Lung (tissue), 11 donors: ENCODE measurements at regions not wholly inside any gene's neighbourhood (a gene's known extent, or its start where the extent isn't known, plus 50 kb on each side); places are given as distances from the start of the nearest gene placed in this dataset.

Experiments used
- ATAC-seq: fragments of 200-7000 bp; cut with Tn5 transposase; one replicate; pipeline ENCODE4 v1.9.1; 2020; ENCODE audit warnings: moderate number of reproducible peaks; ENCODE audit not compliant: insufficient read depth, low FRiP score
- DNase-seq, 3 donors: peaks; one replicate each; pipeline ENCODE4 v3.0.0-alpha.2; 2013 to 2017
- H3K27ac ChIP-seq, 2 donors: one replicate each; pipeline ENCODE4 v1.5.1; 2013; ENCODE audit warnings: mild to moderate bottlenecking in 2 of 2, moderate library complexity in 2 of 2, control low read depth in 1 of 2, inconsistent platforms in 1 of 2, low read depth in 1 of 2, low read length in 1 of 2
- H3K27me3 ChIP-seq, 3 donors: one replicate each; pipeline ENCODE4 v1.5.1; 2013; ENCODE audit warnings: low read length in 2 of 3; ENCODE audit not compliant: control insufficient read depth in 3 of 3, insufficient read depth in 3 of 3
- H3K36me3 ChIP-seq, 4 donors: one replicate each; pipeline ENCODE4 v1.5.1; 2013; ENCODE audit warnings: low read length in 4 of 4, mild to moderate bottlenecking in 1 of 4, moderate library complexity in 1 of 4; ENCODE audit not compliant: control insufficient read depth in 4 of 4, insufficient read depth in 4 of 4
- H3K4me1 ChIP-seq, 5 donors: one replicate each; pipeline ENCODE4 v1.5.1; 2013; ENCODE audit warnings: low read length in 5 of 5, mild to moderate bottlenecking in 2 of 5, moderate library complexity in 1 of 5; ENCODE audit not compliant: control insufficient read depth in 5 of 5, insufficient read depth in 5 of 5
- H3K4me3 ChIP-seq: one replicate; pipeline ENCODE4 v1.5.1; 2013; ENCODE audit warnings: mild to moderate bottlenecking, control low read depth, moderate library complexity
- H3K9ac ChIP-seq, 2 donors: one replicate each; pipeline ENCODE4 v1.5.1; 2013; ENCODE audit warnings: low read length in 2 of 2, control low read depth in 1 of 2; ENCODE audit not compliant: insufficient read depth in 1 of 2
- H3K9me3 ChIP-seq, 4 donors: one replicate each; pipeline ENCODE4 v1.5.1; 2013; ENCODE audit warnings: low read length in 3 of 4, mild to moderate bottlenecking in 1 of 4, moderate library complexity in 1 of 4; ENCODE audit not compliant: control insufficient read depth in 4 of 4, insufficient read depth in 3 of 4
- WGBS, 2 donors: extraction: QIAGEN DNeasy Blood & Tissue Kit; methylation state at CpG; one replicate each; pipeline ENCODE4 v1.1.7; 2013; 5-methylcytosine and 5-hydroxymethylcytosine counted together
- TF ChIP-seq, protein P1 (sequence below): IDR thresholded peaks from 2 replicates; pipeline ENCODE4 v1.5.1; 2012; ENCODE audit warnings: mild to moderate bottlenecking; ENCODE audit errors: control extremely low read depth, extremely low read depth
- donor health status: control.
- donor health status: control.
- donor health status: Bipolar disorder and iron deficiency.
- donor health status: healthy.
- donor health status: DM: yes; HTN: yes; CAD: no.

DNA sequence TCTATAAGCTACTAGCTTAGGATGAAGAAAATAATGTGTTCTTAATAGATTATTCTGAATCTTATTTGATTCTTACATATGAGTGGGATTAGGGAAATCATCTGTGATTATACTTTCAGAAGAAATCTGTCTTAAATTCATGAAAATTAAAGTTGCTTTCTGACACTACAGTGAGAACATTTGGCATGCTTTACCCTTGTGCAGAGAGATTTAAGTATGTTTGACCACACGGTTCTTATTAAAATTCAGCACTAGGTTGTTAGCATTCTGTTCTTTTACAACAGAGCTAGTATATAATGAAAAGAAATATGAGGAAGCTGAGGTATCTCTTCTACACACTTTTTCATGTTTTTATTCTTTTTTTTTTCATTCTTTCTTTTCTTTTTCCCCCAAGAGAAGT is 2723.9 kb downstream of the PCDH9 start:
- WGBS, 2 donors: 84 to 85% methylated on average over 1 of the region's 1 CpG
- no peaks in the 10 kb centered on the region for H3K4me1 ChIP-seq
- no peak for ATAC-seq
- no peak for DNase-seq
- H3K27me3 ChIP-seq: no peaks in the 10 kb centered on the region
- no peaks in the 10 kb centered on the region for H3K36me3 ChIP-seq
- TF ChIP-seq, protein P1, sequence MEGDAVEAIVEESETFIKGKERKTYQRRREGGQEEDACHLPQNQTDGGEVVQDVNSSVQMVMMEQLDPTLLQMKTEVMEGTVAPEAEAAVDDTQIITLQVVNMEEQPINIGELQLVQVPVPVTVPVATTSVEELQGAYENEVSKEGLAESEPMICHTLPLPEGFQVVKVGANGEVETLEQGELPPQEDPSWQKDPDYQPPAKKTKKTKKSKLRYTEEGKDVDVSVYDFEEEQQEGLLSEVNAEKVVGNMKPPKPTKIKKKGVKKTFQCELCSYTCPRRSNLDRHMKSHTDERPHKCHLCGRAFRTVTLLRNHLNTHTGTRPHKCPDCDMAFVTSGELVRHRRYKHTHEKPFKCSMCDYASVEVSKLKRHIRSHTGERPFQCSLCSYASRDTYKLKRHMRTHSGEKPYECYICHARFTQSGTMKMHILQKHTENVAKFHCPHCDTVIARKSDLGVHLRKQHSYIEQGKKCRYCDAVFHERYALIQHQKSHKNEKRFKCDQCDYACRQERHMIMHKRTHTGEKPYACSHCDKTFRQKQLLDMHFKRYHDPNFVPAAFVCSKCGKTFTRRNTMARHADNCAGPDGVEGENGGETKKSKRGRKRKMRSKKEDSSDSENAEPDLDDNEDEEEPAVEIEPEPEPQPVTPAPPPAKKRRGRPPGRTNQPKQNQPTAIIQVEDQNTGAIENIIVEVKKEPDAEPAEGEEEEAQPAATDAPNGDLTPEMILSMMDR: no peak
- peak overlapping the region in 1 of 2 donors; percentile 8 for H3K9ac ChIP-seq
- no peak overlapping the region for H3K27ac ChIP-seq
- H3K9me3 ChIP-seq: no peaks in the 10 kb centered on the region
- no peak overlapping the region for H3K4me3 ChIP-seq

- no peak for ATAC-seq
- no peak overlapping the region for H3K27ac ChIP-seq
Measured at GRCh38 chr13:64505336-64505910, 2724.7 kb downstream of the PCDH9 start.

DNA sequence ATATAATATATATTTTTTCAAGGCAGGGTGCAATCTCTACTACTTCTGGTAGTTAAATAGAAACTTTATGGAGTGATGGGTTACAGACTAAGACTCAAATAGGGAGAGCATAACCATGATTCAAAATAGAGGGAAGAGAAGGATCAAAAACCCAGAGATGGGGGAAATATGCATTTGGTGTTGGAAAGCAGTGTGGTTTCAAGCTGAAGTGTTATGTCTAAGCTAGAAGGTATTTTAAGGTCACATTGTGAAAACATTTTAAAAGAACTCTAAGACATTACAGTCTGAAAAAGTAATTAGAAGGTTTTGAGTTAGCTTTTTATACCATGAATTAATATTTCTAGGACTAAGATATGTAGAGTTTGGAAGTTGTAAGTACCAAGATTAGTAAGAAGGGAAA is 2741.4 kb downstream of the PCDH9 start:
- H3K9ac ChIP-seq: no peak overlapping the region
- H3K9me3 ChIP-seq: no peaks in the 10 kb centered on the region
- TF ChIP-seq, protein P1: no peak
- no peak for ATAC-seq
- H3K27ac ChIP-seq: no peak overlapping the region
- H3K4me1 ChIP-seq: no peaks in the 10 kb centered on the region
- no peak for DNase-seq
- no peaks in the 10 kb centered on the region for H3K36me3 ChIP-seq
- no peak overlapping the region for H3K4me3 ChIP-seq
- H3K27me3 ChIP-seq: no peaks in the 10 kb centered on the region

More at GRCh38 chr13:64505336-64505910, 2724.7 kb downstream of the PCDH9 start:
- no peaks in the 10 kb centered on the region for H3K27me3 ChIP-seq
- H3K36me3 ChIP-seq: no peaks in the 10 kb centered on the region
- TF ChIP-seq, protein P1: no peak
- peak in 2 of 3 donors; percentile 3 to 9 for DNase-seq
- H3K4me1 ChIP-seq: no peaks in the 10 kb centered on the region
- WGBS, 2 donors: 77 to 81% methylated on average over 4 of the region's 4 CpGs
- no peak overlapping the region for H3K9ac ChIP-seq
- H3K9me3 ChIP-seq: no peaks in the 10 kb centered on the region
- H3K4me3 ChIP-seq: no peak overlapping the region

GRCh38 chr13:64482373-64482772 is 2747.8 kb downstream of the PCDH9 start:
- TF ChIP-seq, protein P1: no peak
- WGBS, 2 donors: 85% methylated on average over 3 of the region's 3 CpGs
- ATAC-seq: no peak

More at GRCh38 chr13:64482373-64482772, 2747.8 kb downstream of the PCDH9 start:
- Histone ChIP-seq H3K9me3 (no peaks in the 10 kb centered on the region), H3K27me3 (no peaks in the 10 kb centered on the region), H3K9ac (no peak overlapping the region), H3K4me1 (no peaks in the 10 kb centered on the region), H3K4me3 (no peak overlapping the region), H3K36me3 (no peaks in the 10 kb centered on the region), H3K27ac (no peak overlapping the region)
- no peak for DNase-seq
